Activated CD4-positive, alpha-beta T cell treated with anti-CD3 and anti-CD28 coated beads, Interleukin-10, Interleukin-2, amounts not matched to agents 100 ng/mL and 50 ng/mL, durations not matched to agents 16 hours and 8 hours (primary cell): ENCODE measurements at regions not wholly inside any gene's neighbourhood (a gene's known extent, or its start where the extent isn't known, plus 50 kb on each side); places are given as distances from the start of the nearest gene placed in this dataset.

Experiments
- DNase-seq: peaks from one replicate; pipeline ENCODE4 v3.0.0-alpha.2; 2020

DNA sequence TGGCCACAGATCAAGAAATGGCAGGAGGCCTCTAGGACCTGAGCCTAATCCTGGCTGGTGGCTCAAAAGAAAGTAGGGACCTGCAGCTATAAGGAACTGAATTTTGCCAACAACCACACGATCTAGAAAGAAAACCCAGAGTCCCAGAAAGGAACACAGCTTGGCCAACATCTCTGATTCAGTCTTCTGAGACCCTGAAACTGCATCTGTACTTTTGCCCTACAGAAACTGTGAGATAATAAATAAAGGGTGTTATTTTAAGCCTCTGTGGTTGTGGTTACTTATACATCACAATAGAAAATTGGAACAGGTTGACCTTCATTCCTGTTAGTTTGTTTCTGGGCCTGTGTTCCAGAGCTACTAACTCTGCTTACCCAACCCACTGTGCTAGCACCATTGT, 356.8 kb upstream of the ST6GAL2 start:
- DNase-seq = no peak

DNA sequence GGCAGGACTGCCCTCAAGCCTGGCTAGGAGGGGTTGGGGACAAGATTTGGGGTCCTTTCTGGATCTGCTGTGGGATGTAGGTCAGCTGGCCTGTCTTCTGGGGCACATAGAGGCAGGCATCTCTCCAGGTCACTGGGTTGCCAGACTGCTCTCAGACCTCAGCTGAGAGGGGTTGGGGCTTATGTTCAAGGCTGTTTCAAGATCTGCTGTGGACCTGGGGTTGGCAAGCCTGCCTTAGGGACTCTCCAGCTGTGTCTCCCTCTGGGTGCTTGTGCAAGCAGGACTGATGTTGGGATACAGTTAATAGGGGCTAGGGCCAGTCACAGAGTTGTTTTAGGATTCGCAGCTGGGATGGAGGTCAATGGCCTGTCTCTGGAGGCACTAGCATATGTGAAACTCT, 363.0 kb upstream of the ST6GAL2 start:
- no peak for DNase-seq

DNA sequence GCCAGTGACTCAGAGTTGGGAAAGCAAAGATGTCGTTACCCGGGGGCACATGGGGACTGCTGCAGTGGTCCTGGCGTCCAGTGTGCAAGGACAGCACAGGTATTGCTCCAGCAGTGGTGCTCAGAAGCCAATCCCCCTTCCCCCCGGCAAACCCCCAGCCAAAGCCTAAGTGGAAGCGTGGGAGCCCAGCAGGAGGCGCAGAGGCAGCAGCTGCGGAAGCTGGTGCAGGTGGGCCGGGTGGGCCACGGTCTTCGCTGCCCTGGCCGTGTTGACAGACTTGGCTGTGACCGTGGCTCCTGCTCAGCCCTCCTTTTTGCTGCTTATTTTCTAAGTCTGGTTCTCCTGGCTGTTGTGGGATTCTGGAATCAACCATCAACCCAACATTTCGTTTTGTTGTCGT, 369.8 kb upstream of the ST6GAL2 start:
- no peak for DNase-seq

DNA sequence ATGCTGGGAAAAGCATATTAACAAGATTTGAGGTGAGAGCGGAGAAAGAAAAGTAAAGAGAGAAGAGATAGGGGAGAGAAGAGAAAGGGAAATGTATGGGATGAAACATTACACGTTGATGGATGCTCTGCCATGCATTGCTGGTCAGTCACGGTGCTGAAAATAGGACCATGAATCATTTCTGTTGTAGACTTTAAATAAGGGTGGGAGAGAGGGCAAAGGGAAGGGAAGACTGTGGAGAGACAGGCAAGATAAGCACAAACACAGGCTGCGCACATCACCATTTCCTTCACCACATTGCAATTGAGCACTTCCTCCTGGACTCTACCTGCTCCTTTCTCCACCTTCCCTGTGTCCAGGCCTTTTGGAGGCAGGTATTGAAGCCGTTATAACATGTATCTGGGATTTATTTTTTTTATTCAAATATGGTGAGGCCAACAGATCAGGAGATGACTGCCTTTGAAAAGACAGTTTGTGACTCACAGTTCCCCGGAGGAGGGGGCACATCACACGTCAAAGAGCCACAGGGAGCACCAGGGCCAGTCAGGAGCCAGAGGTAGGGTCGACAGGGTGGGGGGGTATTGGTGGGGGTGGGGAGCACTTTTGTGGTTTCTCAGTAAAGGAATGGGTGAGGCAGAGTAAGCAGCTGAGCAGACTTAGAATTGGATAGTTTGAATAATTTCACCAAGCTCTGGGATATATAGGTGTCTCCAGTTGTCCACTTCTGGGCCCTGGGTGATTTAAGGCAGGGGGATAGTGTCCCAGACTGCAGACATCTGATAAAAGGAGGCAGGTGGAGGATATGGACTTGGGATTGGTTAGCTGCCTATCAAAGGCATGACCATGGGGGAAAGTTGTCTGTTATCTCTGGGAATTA, 372.8 kb upstream of the ST6GAL2 start:
- DNase-seq = no peak

DNA sequence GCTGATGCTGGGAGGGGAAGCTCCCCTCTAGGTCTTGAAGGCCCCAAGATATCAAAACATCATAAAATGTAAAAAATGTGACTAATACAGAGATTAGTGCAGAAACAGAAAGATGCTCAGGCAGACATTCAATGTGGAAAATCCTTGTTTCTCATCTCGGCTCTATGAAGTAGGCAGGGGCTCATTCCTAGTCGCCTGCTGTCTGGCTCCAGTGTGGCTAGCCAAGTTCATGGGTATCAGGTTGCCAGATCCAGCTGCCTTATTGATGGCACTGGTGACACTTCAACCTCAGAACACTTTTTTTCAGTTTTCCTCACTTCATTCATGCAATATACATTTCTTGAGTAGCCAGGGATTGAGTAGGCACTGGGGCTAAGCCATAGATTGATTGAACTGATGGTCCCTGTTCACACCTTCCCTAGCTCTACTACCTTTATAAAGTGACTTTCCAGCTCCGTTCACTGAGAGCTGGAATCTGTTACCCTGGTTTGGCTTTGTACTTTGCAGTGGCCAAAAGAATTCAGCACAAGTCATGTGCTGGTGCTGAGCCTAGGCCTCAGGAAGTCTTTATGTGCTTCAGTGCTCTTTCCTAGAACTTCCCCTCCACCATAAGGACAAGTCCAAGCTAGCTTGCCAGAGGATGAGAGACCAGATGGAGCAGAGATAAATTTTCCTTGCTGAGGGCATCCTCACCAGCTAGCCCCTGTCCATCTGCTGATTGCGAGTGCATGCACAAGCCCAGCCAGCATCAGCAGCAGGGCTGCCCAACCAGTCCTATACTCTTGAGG, 373.6 kb upstream of the ST6GAL2 start:
- DNase-seq = no peak

DNA sequence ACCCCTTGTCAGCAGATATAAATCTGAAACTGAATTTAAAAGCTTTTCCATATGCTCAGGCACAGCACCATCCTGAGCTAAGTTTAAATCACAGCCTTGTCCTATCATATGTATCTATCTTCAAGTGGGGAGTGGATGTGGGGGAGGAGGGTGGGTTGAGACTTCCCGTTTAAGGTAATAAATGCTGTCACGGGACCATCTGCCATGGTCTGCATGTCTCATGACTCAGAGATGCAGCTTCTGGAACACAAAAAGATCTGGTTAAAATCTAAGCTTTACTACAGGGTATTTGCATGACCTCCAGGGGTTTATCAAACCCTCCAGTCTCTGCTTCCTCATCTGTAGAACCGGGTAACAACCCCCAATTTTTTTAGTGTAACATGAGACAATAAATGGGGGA, 377.7 kb upstream of the ST6GAL2 start:
- DNase-seq = no peak

DNA sequence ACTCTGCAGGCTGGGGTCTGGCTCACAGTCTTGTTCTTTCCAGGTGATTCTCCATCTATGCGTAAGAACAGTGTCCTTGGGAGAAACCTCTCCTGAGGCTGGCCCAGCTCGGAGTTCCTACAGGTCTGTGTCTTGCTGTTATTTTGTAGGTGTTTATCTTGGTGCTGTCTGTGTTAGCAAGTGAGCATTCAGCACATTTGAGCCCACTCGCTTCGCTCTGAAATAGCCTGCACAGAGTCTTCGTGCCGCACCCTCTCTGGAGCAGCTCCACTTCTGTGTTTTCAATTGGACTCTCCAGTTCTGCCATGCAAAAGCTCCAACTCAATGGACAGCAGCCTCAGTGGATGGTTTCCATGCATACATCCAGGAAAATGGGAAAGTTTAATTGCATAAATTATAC, 378.2 kb upstream of the ST6GAL2 start:
- DNase-seq = no peak

DNA sequence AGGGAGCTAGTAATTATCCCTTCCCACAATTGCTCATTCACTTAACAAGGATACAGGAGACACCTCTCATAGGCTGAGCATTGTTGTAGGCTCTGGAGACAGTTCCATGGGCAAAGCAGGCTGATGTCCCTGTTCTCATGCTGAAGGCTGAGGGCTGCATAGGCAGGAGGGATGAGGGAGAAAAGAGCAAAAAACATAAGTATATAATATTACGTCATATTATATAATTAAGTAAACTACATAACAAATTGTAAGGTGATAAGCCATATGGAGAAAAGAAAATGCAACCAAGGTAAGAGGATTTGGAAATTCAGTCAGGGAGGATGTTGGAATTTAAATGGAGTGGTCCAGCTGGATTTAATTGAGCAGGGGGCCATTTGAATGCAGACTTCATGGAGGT, 380.6 kb upstream of the ST6GAL2 start:
- no peak for DNase-seq

DNA sequence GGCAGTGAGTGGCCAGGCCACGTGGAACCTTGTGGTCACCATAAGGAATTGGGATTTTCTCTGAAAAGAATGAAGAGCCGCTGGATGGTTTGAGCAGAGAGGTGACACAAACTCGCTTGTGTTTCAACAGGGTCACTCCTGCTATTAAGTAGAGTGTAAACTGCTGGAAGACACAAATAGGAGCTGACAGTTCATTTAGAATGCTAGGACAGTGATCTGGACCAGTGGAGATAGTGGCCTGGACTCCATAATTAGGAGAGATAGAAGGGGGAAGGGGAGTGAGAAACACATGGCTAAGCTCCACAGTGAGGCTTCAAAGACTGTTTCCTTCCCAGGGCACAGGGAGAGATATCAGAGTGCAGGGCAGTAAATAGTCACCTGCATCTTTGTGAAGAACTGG, 381.1 kb upstream of the ST6GAL2 start:
- DNase-seq = no peak

DNA sequence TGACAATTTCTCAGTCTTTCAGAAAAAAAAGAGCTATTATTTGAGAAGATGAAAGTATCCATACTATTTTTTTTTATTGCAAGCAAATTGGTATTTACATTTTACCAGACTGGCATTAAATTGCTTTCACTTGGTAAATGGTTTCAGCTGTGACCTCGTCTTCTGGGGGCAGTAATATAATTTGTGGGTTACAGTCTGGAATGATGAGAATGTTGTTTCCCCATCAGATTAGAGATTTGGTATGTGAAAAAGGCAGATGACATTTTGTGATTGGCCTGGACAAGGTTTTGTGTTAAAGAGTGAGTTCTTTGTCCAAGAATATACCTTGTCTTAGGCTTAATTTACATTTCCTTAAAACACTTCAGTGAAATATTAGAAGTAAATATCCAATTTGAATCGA, 390.1 kb upstream of the ST6GAL2 start:
- no peak for DNase-seq

DNA sequence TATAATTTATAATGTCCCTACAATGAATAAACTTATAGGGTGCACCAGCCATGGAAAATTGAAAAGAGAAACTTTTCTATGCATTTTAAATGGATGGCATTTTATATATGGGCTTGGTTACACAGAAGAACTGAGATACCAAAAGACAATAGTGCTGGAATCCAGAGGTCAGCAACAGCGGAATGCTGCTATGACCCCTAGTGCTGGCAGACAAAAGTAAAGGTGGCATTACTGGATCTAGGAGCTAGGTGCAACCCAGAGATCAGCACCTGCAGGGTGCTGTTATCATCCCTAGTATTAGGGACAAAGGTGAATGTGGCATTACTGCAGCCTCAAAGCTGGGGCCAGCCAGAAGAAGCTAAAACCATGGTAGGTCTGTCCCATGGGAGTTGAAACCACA, 392.7 kb upstream of the ST6GAL2 start:
- DNase-seq = no peak

DNA sequence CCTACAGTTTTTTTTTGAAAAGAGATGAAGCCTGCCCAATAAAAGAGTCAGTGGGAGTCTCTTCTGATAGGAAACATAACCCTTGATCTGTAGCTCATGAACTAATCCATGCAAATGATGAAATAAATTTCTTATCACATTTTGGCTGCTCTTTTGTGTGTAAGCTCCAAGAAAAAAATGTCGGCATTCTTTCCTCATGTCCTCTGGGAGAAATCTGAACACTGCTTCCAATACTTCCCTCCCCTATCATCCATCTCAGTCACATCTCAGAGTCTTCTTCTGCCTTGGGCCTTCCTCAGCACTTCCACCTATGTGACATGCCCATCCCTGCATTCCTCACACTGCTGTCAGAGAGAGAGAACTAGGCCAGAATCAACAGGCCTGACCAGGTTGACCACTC, 395.7 kb upstream of the ST6GAL2 start:
- DNase-seq = no peak

DNA sequence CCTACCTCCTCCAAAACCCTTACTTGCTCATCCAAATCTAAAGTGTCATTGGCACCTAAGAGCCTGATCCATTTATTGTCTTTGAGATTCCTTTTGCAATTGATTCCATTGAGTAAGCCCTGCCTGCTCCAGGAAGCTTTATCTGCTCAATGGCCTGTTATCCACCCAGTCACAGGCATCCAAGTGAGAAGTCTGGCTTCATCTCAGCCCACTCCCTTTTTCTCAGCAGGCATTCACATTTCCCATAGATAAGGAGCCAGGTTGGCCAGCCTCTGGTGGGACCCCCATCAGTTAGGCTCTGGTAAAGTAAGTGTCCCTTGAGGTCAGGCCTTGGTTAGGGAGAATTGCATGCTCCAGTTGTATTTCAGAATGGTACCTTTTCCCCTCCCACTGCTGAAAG, 396.2 kb upstream of the ST6GAL2 start:
- no peak for DNase-seq

DNA sequence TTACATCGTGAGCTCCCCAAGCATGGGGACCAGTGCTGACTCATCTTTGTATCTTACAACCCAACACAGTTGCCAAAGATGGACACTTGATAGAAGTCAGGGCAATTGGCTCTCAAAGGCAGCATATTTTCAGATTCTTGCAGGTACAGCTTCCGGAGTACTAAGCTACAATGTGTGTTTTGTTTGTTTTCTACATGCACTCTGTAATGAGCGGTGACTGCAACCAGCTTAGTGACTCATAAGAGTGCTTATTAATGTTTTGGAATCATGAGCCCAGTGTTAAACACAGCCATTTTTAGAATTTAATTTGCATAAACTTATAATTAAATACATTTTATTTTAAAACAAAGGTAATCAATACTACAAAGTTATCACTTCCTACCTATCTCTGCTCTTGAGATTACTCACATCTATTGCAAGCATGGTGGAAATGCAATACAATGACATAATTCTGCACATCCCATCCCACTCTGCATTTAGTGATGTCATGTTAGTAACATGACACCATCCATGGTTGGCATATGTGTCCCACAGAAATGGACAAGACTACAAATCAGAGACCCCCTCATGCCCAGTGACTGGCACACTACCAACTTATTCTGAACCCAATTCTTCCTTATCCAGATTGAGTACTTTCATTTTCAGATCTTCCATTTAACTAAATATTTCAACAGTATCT, 399.8 kb upstream of the ST6GAL2 start:
- no peak for DNase-seq

DNA sequence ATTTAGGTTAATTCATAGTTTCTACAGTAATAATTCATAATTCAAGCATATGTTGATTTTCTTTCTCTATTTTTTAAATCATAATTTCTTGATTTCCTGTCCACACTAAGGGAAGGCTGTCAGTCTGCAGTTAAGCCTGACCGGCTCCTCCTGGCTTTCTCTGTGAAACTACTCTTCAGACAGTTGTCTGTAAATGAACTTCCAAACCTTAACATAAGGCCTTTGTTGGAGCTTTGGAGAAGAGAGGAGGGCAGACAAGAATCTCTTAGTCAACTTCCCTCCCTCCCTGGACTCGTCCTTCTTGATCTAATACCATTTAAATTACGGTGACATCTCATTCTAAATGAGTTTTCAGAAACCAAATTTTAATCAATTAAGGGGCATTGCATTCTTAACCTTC, 404.1 kb upstream of the ST6GAL2 start:
- no peak for DNase-seq

DNA sequence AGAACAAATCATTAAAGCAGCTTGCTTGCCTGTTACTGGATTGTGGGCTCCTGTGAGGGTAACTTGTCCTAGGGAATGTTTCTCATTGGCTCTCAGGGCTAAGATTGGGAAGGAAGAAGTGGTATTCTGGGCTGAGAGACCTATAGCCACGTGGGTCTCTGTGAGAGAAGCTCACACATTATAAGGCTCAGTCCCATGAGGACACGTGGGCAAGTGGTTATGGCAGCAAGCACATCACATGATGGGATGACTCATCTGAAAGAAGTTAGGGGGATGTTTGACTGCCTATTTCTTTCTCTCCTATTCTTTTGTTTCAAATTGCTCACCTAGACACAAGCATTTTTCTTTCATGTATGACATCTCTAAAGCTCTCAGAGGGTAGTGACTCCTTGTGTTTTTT, 418.0 kb upstream of the ST6GAL2 start:
- no peak for DNase-seq

DNA sequence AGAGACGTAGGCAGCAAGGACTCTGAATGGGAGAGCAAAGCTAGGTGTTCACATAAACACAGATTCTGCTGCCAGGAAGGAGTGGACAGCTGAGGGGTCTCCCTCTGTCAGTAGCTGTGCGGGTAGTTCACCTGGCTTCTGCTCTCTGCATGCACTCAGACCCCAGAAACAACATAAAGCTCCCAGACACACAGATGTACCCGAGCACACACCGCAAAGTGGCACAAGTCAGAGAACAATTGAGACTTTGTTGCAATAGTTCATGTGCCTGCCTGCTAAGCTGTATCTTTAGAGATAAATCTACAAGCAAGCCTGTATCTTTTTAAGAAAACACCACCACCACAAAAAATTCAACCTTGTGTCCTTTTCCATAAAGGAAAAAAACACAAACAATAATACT, 420.0 kb upstream of the ST6GAL2 start:
- DNase-seq = no peak

DNA sequence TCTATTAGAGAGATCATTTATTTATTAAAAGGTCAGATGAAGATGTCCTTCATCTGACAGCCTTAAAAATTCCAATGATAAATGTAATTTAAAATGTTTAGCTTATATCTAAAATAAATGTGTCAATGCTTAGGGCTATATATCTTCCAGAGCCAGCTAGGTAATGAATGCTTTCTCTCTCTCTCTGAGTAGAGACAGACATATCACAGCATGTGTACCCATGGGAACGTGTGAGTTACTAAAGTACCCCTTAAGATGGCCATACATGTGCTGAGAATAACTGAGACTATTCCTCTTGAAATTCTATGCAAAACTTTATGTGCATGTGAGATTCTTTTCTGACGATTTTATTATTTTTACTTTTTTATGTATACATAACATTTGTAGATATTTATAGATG, 420.9 kb upstream of the ST6GAL2 start:
- DNase-seq = no peak

DNA sequence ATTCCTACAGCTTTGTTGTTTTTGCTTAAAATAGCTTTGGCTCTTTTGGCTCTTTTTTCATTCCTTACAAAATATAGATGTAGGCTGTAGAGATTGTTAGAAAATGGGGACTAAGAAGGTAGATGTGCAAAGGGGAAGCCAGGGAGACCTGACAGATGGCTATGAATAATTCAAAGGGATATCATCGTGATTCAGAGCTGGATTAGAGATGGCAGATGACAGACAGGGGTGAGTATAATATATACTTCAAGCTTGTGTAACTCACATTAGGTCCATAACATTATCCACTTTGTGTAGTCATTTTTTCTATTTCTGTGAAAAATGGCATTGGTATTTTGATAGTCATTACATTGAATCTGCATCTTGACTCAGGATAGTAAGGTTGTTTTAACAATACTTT, 422.9 kb upstream of the ST6GAL2 start:
- DNase-seq = no peak

DNA sequence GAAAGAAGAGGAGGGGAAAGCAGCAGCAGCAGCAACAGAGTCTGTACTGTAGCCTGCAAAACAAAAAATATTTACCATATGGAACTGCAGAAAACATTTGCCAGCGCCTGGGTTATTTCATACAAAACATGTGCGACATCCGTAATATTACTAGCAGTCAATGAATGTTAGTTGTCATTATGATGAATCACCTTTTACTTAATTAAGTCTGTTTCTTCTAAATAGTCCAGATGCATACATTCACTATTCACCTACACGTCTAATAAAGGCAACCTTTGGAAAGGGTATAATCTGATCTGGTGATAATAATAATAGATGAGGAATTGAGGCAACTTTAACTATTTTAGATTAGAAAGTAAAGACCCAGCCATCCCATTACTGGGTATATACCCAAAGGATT, 426.3 kb upstream of the ST6GAL2 start:
- DNase-seq = no peak

DNA sequence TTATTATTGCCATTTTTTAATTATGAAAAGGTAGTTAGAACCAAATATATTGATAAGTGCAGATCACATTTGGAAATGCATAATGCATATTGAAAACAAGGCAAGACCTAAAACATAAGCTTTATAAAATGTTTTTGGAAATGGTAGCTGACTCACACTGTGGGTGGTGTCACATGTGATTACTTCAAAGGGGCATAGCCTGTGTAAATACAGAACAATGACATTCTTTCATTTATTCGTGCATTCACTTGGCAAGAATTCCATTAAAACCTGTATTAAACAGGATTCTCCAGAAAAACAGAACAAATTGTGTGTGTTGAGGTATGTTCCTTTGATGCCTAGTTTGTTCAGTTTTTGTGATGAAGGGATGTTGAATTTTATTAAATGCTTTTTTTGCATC, 427.3 kb upstream of the ST6GAL2 start:
- DNase-seq = no peak

DNA sequence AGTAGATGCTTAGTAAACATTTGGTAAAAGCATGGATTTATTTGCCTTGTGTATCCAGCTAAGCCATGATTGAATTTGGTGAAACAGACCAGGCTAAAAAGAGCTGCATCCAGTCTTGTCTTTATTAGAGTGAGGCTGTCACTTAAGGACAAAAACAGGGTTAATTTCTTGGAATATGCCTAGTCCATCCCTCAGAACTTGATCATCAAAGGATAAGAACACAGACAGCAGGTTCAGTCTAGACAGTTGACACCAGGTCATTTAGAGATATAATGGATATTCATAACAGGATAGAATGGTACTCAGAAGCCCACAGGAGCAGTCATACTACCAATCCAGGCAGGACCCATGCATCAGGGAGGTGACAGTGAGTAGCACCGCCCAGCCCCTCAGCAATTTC, 434.9 kb upstream of the ST6GAL2 start:
- DNase-seq = no peak

DNA sequence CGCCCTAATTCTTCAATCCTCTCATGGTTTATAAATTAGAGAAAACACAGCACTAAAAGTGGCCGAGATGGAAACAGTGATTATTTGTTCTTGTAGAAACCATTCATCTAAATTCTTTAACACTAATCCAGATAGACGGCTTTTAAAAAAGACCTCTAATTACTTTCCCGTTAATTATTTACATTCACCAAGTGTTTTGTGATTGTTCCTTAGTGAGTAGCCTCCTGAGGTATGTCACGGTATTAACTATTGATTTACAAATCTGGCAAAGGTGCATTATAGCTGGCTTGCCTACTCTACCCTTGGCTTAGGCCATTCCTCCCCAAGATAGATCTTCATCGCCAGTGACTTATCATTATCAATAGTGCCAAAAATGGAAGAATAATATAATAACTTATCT, 436.4 kb upstream of the ST6GAL2 start:
- DNase-seq = no peak
